ENCODE measurements at regions not wholly inside any gene's neighbourhood (a gene's known extent, or its start where the extent isn't known, plus 50 kb on each side); places are given as distances from the start of the nearest gene placed in this dataset.
A peak's percentile ranks its signal among the peaks of the same experiment; 100 is the strongest.

GRCh38 chr1:186615332-186615731 lies 64.9 kb downstream of the PTGS2 start:
- no peak overlapping the region for H3K14ac ChIP-seq (ENCODE audit: low read length)
- no CpG with 5 or more reads among the region's 4 CpGs for WGBS, 2 donors (ENCODE audit: extremely low coverage in 2 of 2, insufficient read length in 2 of 2, insufficient replicate concordance in 1 of 2)
- no peak for DNase-seq (ENCODE audit: low spot score)

GRCh38 chr1:186611156-186611555 lies 69.1 kb downstream of the PTGS2 start:
- no peak overlapping the region for H2BK120ac ChIP-seq (ENCODE audit: low read depth, low read length)
- H3K9ac ChIP-seq (ENCODE audit: low read depth, low read length, poor library complexity) = no peak overlapping the region
- no peak overlapping the region for H2BK15ac ChIP-seq (ENCODE audit: low read length)
- no peaks in the 10 kb centered on the region for H3K4me1 ChIP-seq (ENCODE audit: control insufficient read depth in 2 of 2, insufficient read depth in 1 of 2, low read depth in 1 of 2, low read length in 2 of 2)
- H4K91ac ChIP-seq (ENCODE audit: low read depth, low read length, poor library complexity) = no peak overlapping the region
- no peaks in the 10 kb centered on the region for H3K9me3 ChIP-seq (replicated peaks in 1 of 2; ENCODE audit: control insufficient read depth in 2 of 2, insufficient read depth in 1 of 2, low read depth in 1 of 2, low read length in 2 of 2)
- no peak overlapping the region for H3K4ac ChIP-seq (ENCODE audit: low read length)
- H2BK12ac ChIP-seq (ENCODE audit: low read length) = no peak overlapping the region
- no peak overlapping the region for H3K4me2 ChIP-seq (ENCODE audit: insufficient read depth, low read length, poor library complexity, severe bottlenecking)
- H3K4me3 ChIP-seq (ENCODE audit: low read length in 2 of 2) = no peak overlapping the region
- no CpG with 5 or more reads among the region's 3 CpGs for WGBS, 2 donors (ENCODE audit: extremely low coverage in 2 of 2, insufficient read length in 2 of 2, insufficient replicate concordance in 1 of 2)
- H2BK5ac ChIP-seq (ENCODE audit: low read length) = no peak overlapping the region
- no peak overlapping the region for H3K18ac ChIP-seq (ENCODE audit: low read length)
- H2AK5ac ChIP-seq (ENCODE audit: low read depth, low read length) = no peak overlapping the region
- no peaks in the 10 kb centered on the region for H3K27me3 ChIP-seq (ENCODE audit: control insufficient read depth in 3 of 3, insufficient read depth in 3 of 3, low read depth in 1 of 3, low read length in 3 of 3)
- DNase-seq (ENCODE audit: low spot score) = no peak
- H4K8ac ChIP-seq (ENCODE audit: low read depth, low read length) = no peak overlapping the region
- no peak overlapping the region for H2AFZ ChIP-seq (ENCODE audit: low read length)
- no peak overlapping the region for H3K14ac ChIP-seq (ENCODE audit: low read length)
- H3K36me3 ChIP-seq (replicated peaks in 1 of 2; ENCODE audit: control insufficient read depth in 2 of 2, insufficient read depth in 2 of 2, low read length in 2 of 2) = no peaks in the 10 kb centered on the region
- no peak overlapping the region for H3K27ac ChIP-seq (replicated peaks; ENCODE audit: low read length)
- H3K79me1 ChIP-seq (ENCODE audit: low read depth, low read length) = no peaks in the 10 kb centered on the region
- no peak overlapping the region for H3K23ac ChIP-seq (ENCODE audit: low read depth, low read length, poor library complexity)

More at GRCh38 chr1:186615332-186615731, 64.9 kb downstream of the PTGS2 start:
- no peak overlapping the region for H2BK120ac ChIP-seq (ENCODE audit: low read depth, low read length)
- no peak overlapping the region for H4K8ac ChIP-seq (ENCODE audit: low read depth, low read length)
- no peaks in the 10 kb centered on the region for H3K79me1 ChIP-seq (ENCODE audit: low read depth, low read length)
- no peaks in the 10 kb centered on the region for H3K36me3 ChIP-seq (replicated peaks in 1 of 2; ENCODE audit: control insufficient read depth in 2 of 2, insufficient read depth in 2 of 2, low read length in 2 of 2)
- no peak overlapping the region for H2BK15ac ChIP-seq (ENCODE audit: low read length)
- no peaks in the 10 kb centered on the region for H3K9me3 ChIP-seq (replicated peaks in 1 of 2; ENCODE audit: control insufficient read depth in 2 of 2, insufficient read depth in 1 of 2, low read depth in 1 of 2, low read length in 2 of 2)
- H3K9ac ChIP-seq (ENCODE audit: low read depth, low read length, poor library complexity) = no peak overlapping the region
- no peak overlapping the region for H3K4me2 ChIP-seq (ENCODE audit: insufficient read depth, low read length, poor library complexity, severe bottlenecking)
- H3K23ac ChIP-seq (ENCODE audit: low read depth, low read length, poor library complexity) = no peak overlapping the region
- H3K27ac ChIP-seq (replicated peaks; ENCODE audit: low read length) = no peak overlapping the region
- no peak overlapping the region for H4K91ac ChIP-seq (ENCODE audit: low read depth, low read length, poor library complexity)
- no peak overlapping the region for H3K4ac ChIP-seq (ENCODE audit: low read length)
- H3K27me3 ChIP-seq (ENCODE audit: control insufficient read depth in 3 of 3, insufficient read depth in 3 of 3, low read depth in 1 of 3, low read length in 3 of 3) = no peaks in the 10 kb centered on the region
- H3K18ac ChIP-seq (ENCODE audit: low read length) = no peak overlapping the region
- no peaks in the 10 kb centered on the region for H3K4me1 ChIP-seq (ENCODE audit: control insufficient read depth in 2 of 2, insufficient read depth in 1 of 2, low read depth in 1 of 2, low read length in 2 of 2)
- no peak overlapping the region for H2AFZ ChIP-seq (ENCODE audit: low read length)
- H2BK12ac ChIP-seq (ENCODE audit: low read length) = no peak overlapping the region
- no peak overlapping the region for H2AK5ac ChIP-seq (ENCODE audit: low read depth, low read length)
- H3K4me3 ChIP-seq (ENCODE audit: low read length in 2 of 2) = no peak overlapping the region
- no peak overlapping the region for H2BK5ac ChIP-seq (ENCODE audit: low read length)

- Histone ChIP-seq H3K4me2 (ENCODE audit: insufficient read depth, low read length, poor library complexity, severe bottlenecking) (no peak overlapping the region), H3K4ac (ENCODE audit: low read length) (no peak overlapping the region), H2BK120ac (ENCODE audit: low read depth, low read length) (no peak overlapping the region), H2AFZ (ENCODE audit: low read length) (no peak overlapping the region), H3K23ac (ENCODE audit: low read depth, low read length, poor library complexity) (no peak overlapping the region), H3K4me1 (ENCODE audit: control insufficient read depth in 2 of 2, insufficient read depth in 1 of 2, low read depth in 1 of 2, low read length in 2 of 2) (no peaks in the 10 kb centered on the region), H3K27me3 (ENCODE audit: control insufficient read depth in 3 of 3, insufficient read depth in 3 of 3, low read depth in 1 of 3, low read length in 3 of 3) (no peaks in the 10 kb centered on the region), H3K27ac (replicated peaks; ENCODE audit: low read length) (no peak overlapping the region), H2AK5ac (ENCODE audit: low read depth, low read length) (no peak overlapping the region), H3K18ac (ENCODE audit: low read length) (no peak overlapping the region), H2BK5ac (ENCODE audit: low read length) (no peak overlapping the region), H2BK15ac (ENCODE audit: low read length) (no peak overlapping the region), H4K8ac (ENCODE audit: low read depth, low read length) (no peak overlapping the region), H2BK12ac (ENCODE audit: low read length) (no peak overlapping the region), H3K14ac (ENCODE audit: low read length) (no peak overlapping the region), H3K9ac (ENCODE audit: low read depth, low read length, poor library complexity) (no peak overlapping the region), H3K4me3 (ENCODE audit: low read length in 2 of 2) (no peak overlapping the region), H3K36me3 (replicated peaks in 1 of 2; ENCODE audit: control insufficient read depth in 2 of 2, insufficient read depth in 2 of 2, low read length in 2 of 2) (no peaks in the 10 kb centered on the region), H3K79me1 (ENCODE audit: low read depth, low read length) (no peaks in the 10 kb centered on the region), H4K91ac (ENCODE audit: low read depth, low read length, poor library complexity) (no peak overlapping the region), H3K9me3 (replicated peaks in 1 of 2; ENCODE audit: control insufficient read depth in 2 of 2, insufficient read depth in 1 of 2, low read depth in 1 of 2, low read length in 2 of 2) (no peaks in the 10 kb centered on the region)
- no peak for DNase-seq (ENCODE audit: low spot score)
These were observed 71.0 kb downstream of the PTGS2 start for GRCh38 chr1:186609183-186609582.

- no peak overlapping the region for H3K9ac ChIP-seq (ENCODE audit: low read depth, low read length, poor library complexity)
- no peak overlapping the region for H3K18ac ChIP-seq (ENCODE audit: low read length)
- H3K23ac ChIP-seq (ENCODE audit: low read depth, low read length, poor library complexity) = no peak overlapping the region
- DNase-seq (ENCODE audit: low spot score) = peak; percentile 50
- H2BK12ac ChIP-seq (ENCODE audit: low read length) = no peak overlapping the region
- H2AFZ ChIP-seq (ENCODE audit: low read length) = no peak overlapping the region
- no CpG with 5 or more reads among the region's 4 CpGs for WGBS, 2 donors (ENCODE audit: extremely low coverage in 2 of 2, insufficient read length in 2 of 2, insufficient replicate concordance in 1 of 2)
- H3K4me2 ChIP-seq (ENCODE audit: insufficient read depth, low read length, poor library complexity, severe bottlenecking) = no peak overlapping the region
- no peak overlapping the region for H2AK5ac ChIP-seq (ENCODE audit: low read depth, low read length)
- no peaks in the 10 kb centered on the region for H3K36me3 ChIP-seq (replicated peaks in 1 of 2; ENCODE audit: control insufficient read depth in 2 of 2, insufficient read depth in 2 of 2, low read length in 2 of 2)
- H4K8ac ChIP-seq (ENCODE audit: low read depth, low read length) = no peak overlapping the region
- H3K27ac ChIP-seq (replicated peaks; ENCODE audit: low read length) = no peak overlapping the region
- H3K4me1 ChIP-seq (ENCODE audit: control insufficient read depth in 2 of 2, insufficient read depth in 1 of 2, low read depth in 1 of 2, low read length in 2 of 2) = no peaks in the 10 kb centered on the region
- no peak overlapping the region for H4K91ac ChIP-seq (ENCODE audit: low read depth, low read length, poor library complexity)
- no peak overlapping the region for H3K4ac ChIP-seq (ENCODE audit: low read length)
- no peak overlapping the region for H2BK15ac ChIP-seq (ENCODE audit: low read length)
- H3K9me3 ChIP-seq (replicated peaks in 1 of 2; ENCODE audit: control insufficient read depth in 2 of 2, insufficient read depth in 1 of 2, low read depth in 1 of 2, low read length in 2 of 2) = no peaks in the 10 kb centered on the region
- H3K14ac ChIP-seq (ENCODE audit: low read length) = no peak overlapping the region
- no peaks in the 10 kb centered on the region for H3K27me3 ChIP-seq (ENCODE audit: control insufficient read depth in 3 of 3, insufficient read depth in 3 of 3, low read depth in 1 of 3, low read length in 3 of 3)
- H3K4me3 ChIP-seq (ENCODE audit: low read length in 2 of 2) = no peak overlapping the region
- no peak overlapping the region for H2BK120ac ChIP-seq (ENCODE audit: low read depth, low read length)
- no peak overlapping the region for H2BK5ac ChIP-seq (ENCODE audit: low read length)
- H3K79me1 ChIP-seq (ENCODE audit: low read depth, low read length) = no peaks in the 10 kb centered on the region
These were observed 74.4 kb downstream of the PTGS2 start for GRCh38 chr1:186605762-186606350.
